Hepatocyte (in vitro differentiated cells): ENCODE measurements at regions not wholly inside any gene's neighbourhood (a gene's known extent, or its start where the extent isn't known, plus 50 kb on each side); places are given as distances from the start of the nearest gene placed in this dataset.

Experiments
- DNase-seq: peaks from one replicate; pipeline ENCODE4 v3.0.0-alpha.2; 2016; ENCODE audit warnings: low spot score
- H2AFZ ChIP-seq: fragments of 200-600 bp; sonication (generic); 2 replicates; pipeline ENCODE4 v1.6.0; 2016; ENCODE audit warnings: antibody characterized with exemption, mild to moderate bottlenecking
- H3K27ac ChIP-seq: fragments of 200-600 bp; sonication (generic); 2 replicates; pipeline ENCODE4 v1.5.1; 2016; ENCODE audit warnings: mild to moderate bottlenecking
- H3K27me3 ChIP-seq: fragments of 200-600 bp; sonication (generic); 2 replicates; pipeline ENCODE4 v1.6.1; 2016
- H3K36me3 ChIP-seq: fragments of 200-600 bp; sonication (generic); replicated peaks from 2 replicates; pipeline ENCODE4 v1.5.1; 2016; ENCODE audit warnings: low read depth; ENCODE audit not compliant: insufficient read depth
- H3K4me1 ChIP-seq: fragments of 200-600 bp; sonication (generic); 2 replicates; pipeline ENCODE4 v1.5.1; 2016; ENCODE audit warnings: mild to moderate bottlenecking, moderate library complexity; ENCODE audit not compliant: insufficient read depth
- H3K4me2 ChIP-seq: fragments of 200-600 bp; sonication (generic); 2 replicates; pipeline ENCODE4 v1.6.0; 2016
- H3K4me3 ChIP-seq: fragments of 200-600 bp; sonication (generic); 2 replicates; pipeline ENCODE4 v1.5.1; 2016; ENCODE audit warnings: mild to moderate bottlenecking
- H3K79me2 ChIP-seq: fragments of 200-600 bp; sonication (generic); 2 replicates; pipeline ENCODE4 v1.6.0; 2017; ENCODE audit warnings: mild to moderate bottlenecking
- H3K9me2 ChIP-seq: fragments of 200-600 bp; sonication (generic); replicated peaks from 2 replicates; pipeline ENCODE4 v1.6.0; 2017; ENCODE audit warnings: mild to moderate bottlenecking; ENCODE audit not compliant: insufficient read depth
- H3K9me3 ChIP-seq: fragments of 200-600 bp; sonication (generic); 2 replicates; pipeline ENCODE4 v1.5.1; 2016; ENCODE audit warnings: low read depth, mild to moderate bottlenecking
- H4K20me1 ChIP-seq: fragments of 200-600 bp; sonication (generic); 2 replicates; pipeline ENCODE4 v1.6.0; 2016; ENCODE audit warnings: mild to moderate bottlenecking; ENCODE audit not compliant: insufficient read depth, poor library complexity, severe bottlenecking
- EZH2 ChIP-seq: fragments of 200-600 bp; sonication (generic); IDR thresholded peaks from 2 replicates; pipeline ENCODE4 v1.6.1; 2016; ENCODE audit warnings: antibody characterized with exemption, mild to moderate bottlenecking, borderline replicate concordance
- EZH2phosphoT487 ChIP-seq: fragments of 200-600 bp; sonication (generic); IDR thresholded peaks from one replicate; pipeline ENCODE4 v1.6.1; 2018; ENCODE audit warnings: antibody characterized with exemption, mild to moderate bottlenecking, low read depth, moderate library complexity; ENCODE audit not compliant: unreplicated experiment, severe bottlenecking
- WGBS: methylation state at CpG from one replicate; pipeline ENCODE4 v1.1.6; 2016; ENCODE audit warnings: low lambda C conversion rate; ENCODE audit errors: missing lambda C conversion rate; 5-methylcytosine and 5-hydroxymethylcytosine counted together
- TF ChIP-seq, protein P1 (sequence below): fragments of 200-600 bp; sonication (generic); IDR thresholded peaks from 2 replicates; pipeline ENCODE4 v1.5.1; 2016; ENCODE audit warnings: antibody characterized with exemption, mild to moderate bottlenecking; ENCODE audit not compliant: poor library complexity

DNA sequence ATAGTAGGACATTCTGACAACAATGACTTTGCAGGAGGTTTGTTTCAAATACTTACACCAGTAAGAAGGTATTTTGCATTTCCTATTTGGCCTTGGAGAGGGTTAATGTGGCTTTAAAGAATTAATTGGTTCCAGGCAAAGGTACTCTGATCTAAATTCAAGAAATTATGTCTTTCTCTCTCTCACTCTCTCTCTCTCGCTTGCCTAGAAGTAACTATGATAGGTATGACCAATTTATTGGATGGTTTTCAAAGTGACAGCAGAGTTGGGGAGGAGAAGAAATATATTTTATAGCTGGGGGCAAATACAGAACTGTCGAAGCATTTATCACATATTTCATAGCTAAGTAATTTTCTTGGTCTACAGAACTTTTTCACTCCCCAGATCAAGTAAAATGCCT lies 116.0 kb downstream of the ATP6V1G3 start:
- TF ChIP-seq EZH2phosphoT487: no peak
- no peak for TF ChIP-seq EZH2
- TF ChIP-seq, protein P1, sequence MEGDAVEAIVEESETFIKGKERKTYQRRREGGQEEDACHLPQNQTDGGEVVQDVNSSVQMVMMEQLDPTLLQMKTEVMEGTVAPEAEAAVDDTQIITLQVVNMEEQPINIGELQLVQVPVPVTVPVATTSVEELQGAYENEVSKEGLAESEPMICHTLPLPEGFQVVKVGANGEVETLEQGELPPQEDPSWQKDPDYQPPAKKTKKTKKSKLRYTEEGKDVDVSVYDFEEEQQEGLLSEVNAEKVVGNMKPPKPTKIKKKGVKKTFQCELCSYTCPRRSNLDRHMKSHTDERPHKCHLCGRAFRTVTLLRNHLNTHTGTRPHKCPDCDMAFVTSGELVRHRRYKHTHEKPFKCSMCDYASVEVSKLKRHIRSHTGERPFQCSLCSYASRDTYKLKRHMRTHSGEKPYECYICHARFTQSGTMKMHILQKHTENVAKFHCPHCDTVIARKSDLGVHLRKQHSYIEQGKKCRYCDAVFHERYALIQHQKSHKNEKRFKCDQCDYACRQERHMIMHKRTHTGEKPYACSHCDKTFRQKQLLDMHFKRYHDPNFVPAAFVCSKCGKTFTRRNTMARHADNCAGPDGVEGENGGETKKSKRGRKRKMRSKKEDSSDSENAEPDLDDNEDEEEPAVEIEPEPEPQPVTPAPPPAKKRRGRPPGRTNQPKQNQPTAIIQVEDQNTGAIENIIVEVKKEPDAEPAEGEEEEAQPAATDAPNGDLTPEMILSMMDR: no peak
- Histone ChIP-seq H3K9me2 (no peaks in the 10 kb centered on the region), H3K9me3 (no peaks in the 10 kb centered on the region), H3K27ac (no peak overlapping the region), H2AFZ (no peak overlapping the region), H3K79me2 (no peaks in the 10 kb centered on the region), H3K4me2 (no peak overlapping the region), H3K4me3 (no peak overlapping the region), H3K4me1 (no peaks in the 10 kb centered on the region), H3K36me3 (no peaks in the 10 kb centered on the region), H4K20me1 (no peaks in the 10 kb centered on the region), H3K27me3 (no peaks in the 10 kb centered on the region)
- WGBS: 78% methylated on average over 2 of the region's 2 CpGs
- no peak for DNase-seq

DNA sequence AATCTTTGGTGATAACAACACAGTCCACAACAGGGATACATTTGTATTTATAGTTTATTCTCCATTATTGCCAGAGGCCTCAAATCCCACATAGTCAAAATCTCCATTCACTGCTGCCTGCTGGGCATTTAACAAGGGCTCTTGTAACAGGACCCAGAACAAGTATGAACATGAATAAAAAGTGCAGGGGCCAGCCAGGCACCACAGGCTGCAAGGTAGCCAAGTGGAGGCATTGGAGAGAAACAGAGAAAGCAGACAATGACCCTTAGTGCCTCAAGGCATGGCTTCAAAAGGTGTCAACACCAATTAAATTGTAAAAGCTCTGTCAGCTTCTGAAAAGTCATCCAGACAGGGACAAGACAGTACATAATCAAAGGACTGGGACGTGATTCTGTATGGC lies 116.8 kb downstream of the ATP6V1G3 start:
- no peaks in the 10 kb centered on the region for H4K20me1 ChIP-seq
- H3K27me3 ChIP-seq: no peaks in the 10 kb centered on the region
- WGBS: 59% methylated on average over 1 of the region's 1 CpG
- H2AFZ ChIP-seq: no peak overlapping the region
- no peaks in the 10 kb centered on the region for H3K4me1 ChIP-seq
- H3K9me2 ChIP-seq: no peaks in the 10 kb centered on the region
- H3K9me3 ChIP-seq: no peaks in the 10 kb centered on the region
- H3K79me2 ChIP-seq: no peaks in the 10 kb centered on the region
- no peaks in the 10 kb centered on the region for H3K36me3 ChIP-seq
- no peak overlapping the region for H3K4me3 ChIP-seq
- TF ChIP-seq EZH2 (no peak), EZH2phosphoT487 (no peak)
- TF ChIP-seq, protein P1: no peak
- H3K27ac ChIP-seq: no peak overlapping the region
- no peak for DNase-seq
- H3K4me2 ChIP-seq: no peak overlapping the region

DNA sequence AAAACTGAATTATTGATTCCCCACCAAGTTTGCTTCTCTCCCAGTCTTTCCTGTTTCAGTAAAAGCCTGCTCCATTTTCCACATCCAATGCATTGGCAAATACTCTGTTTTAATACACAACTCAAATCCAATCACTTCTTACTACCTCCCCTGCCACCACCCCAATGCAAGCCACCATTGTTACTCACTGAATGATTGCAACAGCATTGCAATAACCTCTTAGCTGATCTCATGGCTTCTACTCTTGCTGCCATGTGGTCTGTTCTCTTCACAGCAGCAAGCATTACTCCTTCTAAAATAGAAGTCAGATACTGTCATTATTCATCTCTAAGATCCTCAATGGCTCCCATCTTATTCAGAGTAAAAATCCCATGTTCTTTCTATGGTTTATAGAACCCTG lies 123.4 kb downstream of the ATP6V1G3 start:
- Histone ChIP-seq H3K27me3 (no peaks in the 10 kb centered on the region), H3K4me2 (no peak overlapping the region), H3K4me3 (no peak overlapping the region), H3K4me1 (no peaks in the 10 kb centered on the region), H3K27ac (no peak overlapping the region), H3K36me3 (no peaks in the 10 kb centered on the region), H4K20me1 (no peaks in the 10 kb centered on the region), H3K9me2 (no peaks in the 10 kb centered on the region), H3K79me2 (no peaks in the 10 kb centered on the region), H2AFZ (no peak overlapping the region), H3K9me3 (no peaks in the 10 kb centered on the region)
- DNase-seq: no peak
- TF ChIP-seq, protein P1: no peak
- TF ChIP-seq EZH2phosphoT487: no peak
- TF ChIP-seq EZH2: no peak

DNA sequence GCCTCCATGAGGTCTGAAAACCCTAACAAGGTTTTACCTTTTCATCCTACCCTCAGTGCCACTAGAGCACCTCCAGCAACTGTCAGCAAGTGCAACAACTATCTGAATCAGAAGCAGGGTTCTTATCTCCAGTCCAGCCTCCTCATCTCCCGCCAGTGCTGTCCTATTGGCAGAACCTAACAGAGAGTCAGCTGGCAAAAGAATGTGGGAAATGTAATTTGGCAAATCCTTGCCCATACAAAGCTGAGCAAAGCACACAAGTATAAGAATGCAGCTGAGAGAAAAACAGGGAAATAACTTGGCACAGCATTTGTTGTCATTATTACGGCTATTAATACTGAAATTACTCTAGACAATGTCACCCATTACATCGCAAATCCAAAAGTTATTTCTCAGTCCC lies 124.2 kb downstream of the ATP6V1G3 start:
- Histone ChIP-seq H3K27ac (no peak overlapping the region), H3K79me2 (no peaks in the 10 kb centered on the region), H3K9me3 (no peaks in the 10 kb centered on the region), H3K9me2 (no peaks in the 10 kb centered on the region), H3K36me3 (no peaks in the 10 kb centered on the region), H4K20me1 (no peaks in the 10 kb centered on the region), H3K27me3 (no peaks in the 10 kb centered on the region), H2AFZ (no peak overlapping the region), H3K4me3 (no peak overlapping the region), H3K4me2 (no peak overlapping the region), H3K4me1 (no peaks in the 10 kb centered on the region)
- 66% methylated on average over 3 of the region's 3 CpGs for WGBS
- TF ChIP-seq EZH2 (no peak), EZH2phosphoT487 (no peak)
- TF ChIP-seq, protein P1: no peak
- DNase-seq: peak; percentile 5
